Fibroblast of villous mesenchyme (primary cell): ENCODE measurements at regions not wholly inside any gene's neighbourhood (a gene's known extent, or its start where the extent isn't known, plus 50 kb on each side); places are given as distances from the start of the nearest gene placed in this dataset.

Experiments used
- DNase-seq: peaks from one replicate; pipeline ENCODE4 v3.0.0-alpha.2; 2010; ENCODE audit warnings: low read depth
- H3K4me3 ChIP-seq: 2 replicates; pipeline ENCODE4 v1.5.1; 2011; ENCODE audit warnings: low read depth, mild to moderate bottlenecking, low read length
- CTCF ChIP-seq: IDR thresholded peaks from 2 replicates; pipeline ENCODE4 v1.5.1; 2012; ENCODE audit warnings: low read depth, mild to moderate bottlenecking, low read length; ENCODE audit not compliant: insufficient read depth

GRCh38 chr17:79528592-79529125, 82.2 kb downstream of the RBFOX3 start:
- H3K4me3 ChIP-seq: no peak overlapping the region
- TF ChIP-seq CTCF: no peak
- no peak for DNase-seq

GRCh38 chr17:79527306-79527705, 83.5 kb downstream of the RBFOX3 start:
- DNase-seq: no peak
- no peak overlapping the region for H3K4me3 ChIP-seq
- no peak for TF ChIP-seq CTCF

GRCh38 chr17:79525793-79526677, 84.8 kb downstream of the RBFOX3 start:
- no peak overlapping the region for H3K4me3 ChIP-seq
- no peak for DNase-seq

GRCh38 chr17:79524213-79525187, 86.4 kb downstream of the RBFOX3 start:
- TF ChIP-seq CTCF: no peak
- H3K4me3 ChIP-seq: no peak overlapping the region
- no peak for DNase-seq

More at GRCh38 chr17:79525793-79526677, 84.8 kb downstream of the RBFOX3 start:
- no peak for TF ChIP-seq CTCF

DNA sequence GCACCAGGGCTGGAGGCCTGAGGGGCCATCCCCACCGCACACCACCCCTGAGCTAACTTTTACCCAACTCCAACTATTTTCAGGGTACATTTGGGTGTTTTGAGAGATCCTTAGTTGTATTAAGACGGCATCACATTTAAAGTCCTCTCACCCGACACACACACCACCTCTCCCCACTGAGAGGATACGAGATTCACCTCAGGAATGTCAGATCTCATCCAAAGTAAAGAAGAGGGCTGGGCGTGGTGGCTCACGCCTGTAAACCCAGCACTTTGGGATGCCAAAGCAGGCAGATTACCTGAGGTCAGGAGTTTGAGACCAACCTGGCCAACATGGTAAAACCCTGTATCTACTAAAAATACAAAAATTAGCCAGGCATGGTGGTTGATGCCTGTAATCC, 88.4 kb downstream of the RBFOX3 start:
- TF ChIP-seq CTCF: no peak
- H3K4me3 ChIP-seq: no peak overlapping the region
- DNase-seq: no peak

DNA sequence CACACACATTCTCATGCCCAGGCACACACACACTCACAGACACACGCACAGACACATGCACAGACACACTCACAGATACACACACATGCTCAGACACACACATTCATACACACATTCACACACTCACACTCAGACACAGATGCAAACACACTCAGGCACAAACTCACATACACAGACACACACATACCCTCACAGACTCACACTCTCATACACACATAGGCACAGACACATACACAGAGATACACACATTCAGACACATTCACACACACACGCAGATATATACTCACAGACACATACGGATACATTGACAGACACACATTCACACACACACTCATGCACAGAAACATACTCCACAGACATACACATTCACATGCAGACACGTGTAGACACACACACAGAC, 89.6 kb downstream of the RBFOX3 start:
- DNase-seq: no peak
- TF ChIP-seq CTCF: no peak
- H3K4me3 ChIP-seq: no peak overlapping the region
